DND-41 (cell line): ENCODE measurements at regions not wholly inside any gene's neighbourhood (a gene's known extent, or its start where the extent isn't known, plus 50 kb on each side); places are given as distances from the start of the nearest gene placed in this dataset.

Source experiments
- ATAC-seq: fragments of 200-7000 bp; cut with Tn5 transposase; 3 replicates; pipeline ENCODE4 v1.9.1; 2021; ENCODE audit warnings: low read depth; ENCODE audit not compliant: insufficient read depth
- DNase-seq: peaks from one replicate; pipeline ENCODE4 v3.0.0-alpha.2; 2020
- H2AFZ ChIP-seq: 2 replicates; pipeline ENCODE4 v1.6.0; 2012; ENCODE audit warnings: low read depth, low read length
- H3K27ac ChIP-seq: 2 replicates; pipeline ENCODE4 v1.5.1; 2012; ENCODE audit warnings: low read length, inconsistent platforms
- H3K27me3 ChIP-seq: fragments of 200-600 bp; sonication (generic); 2 replicates; pipeline ENCODE4 v1.6.0; 2012; ENCODE audit warnings: low read length, mild to moderate bottlenecking, inconsistent platforms; ENCODE audit not compliant: insufficient read depth, poor library complexity
- H3K36me3 ChIP-seq: 2 replicates; pipeline ENCODE4 v1.5.1; 2012; ENCODE audit warnings: low read length, inconsistent platforms; ENCODE audit not compliant: insufficient read depth
- H3K4me1 ChIP-seq: 2 replicates; pipeline ENCODE4 v1.5.1; 2012; ENCODE audit warnings: mild to moderate bottlenecking, low read length; ENCODE audit not compliant: insufficient read depth
- H3K4me2 ChIP-seq: 2 replicates; pipeline ENCODE4 v1.6.0; 2012; ENCODE audit warnings: mild to moderate bottlenecking, moderate library complexity, low read length, inconsistent platforms; ENCODE audit not compliant: insufficient read depth
- H3K4me3 ChIP-seq, 2 experiments: fragments of 200-600 bp in 1 of 2; shearing (Covaris generic) in 1 of 2; 2 replicates each; pipeline ENCODE4 v1.5.1; 2012 to 2016; ENCODE audit warnings: inconsistent platforms in 2 of 2, low read length in 2 of 2, mild to moderate bottlenecking in 2 of 2, low read depth in 1 of 2, moderate library complexity in 1 of 2
- H3K79me2 ChIP-seq: 2 replicates; pipeline ENCODE4 v1.6.0; 2012; ENCODE audit warnings: low read length, inconsistent platforms; ENCODE audit not compliant: insufficient read depth
- H3K9ac ChIP-seq: 2 replicates; pipeline ENCODE4 v1.6.0; 2012; ENCODE audit warnings: low read depth, mild to moderate bottlenecking, inconsistent platforms, low read length, moderate library complexity
- H3K9me3 ChIP-seq: 2 replicates; pipeline ENCODE4 v1.5.1; 2012; ENCODE audit warnings: low read length, moderate library complexity, mild to moderate bottlenecking, inconsistent platforms; ENCODE audit not compliant: insufficient read depth, severe bottlenecking
- H4K20me1 ChIP-seq: 2 replicates; pipeline ENCODE4 v1.6.0; 2012; ENCODE audit warnings: low read length; ENCODE audit not compliant: insufficient read depth
- EZH2 ChIP-seq: IDR thresholded peaks from 3 replicates; pipeline ENCODE4 v1.6.1; 2012; ENCODE audit warnings: borderline replicate concordance, low read depth, mild to moderate bottlenecking, moderate library complexity, low read length, inconsistent platforms; ENCODE audit not compliant: severe bottlenecking
- TF ChIP-seq, protein P1 (sequence below): IDR thresholded peaks from 2 replicates; pipeline ENCODE4 v1.5.1; 2012; ENCODE audit warnings: borderline replicate concordance, low read length, moderate library complexity, mild to moderate bottlenecking; ENCODE audit not compliant: poor library complexity, severe bottlenecking; ENCODE audit errors: extremely low read depth

DNA sequence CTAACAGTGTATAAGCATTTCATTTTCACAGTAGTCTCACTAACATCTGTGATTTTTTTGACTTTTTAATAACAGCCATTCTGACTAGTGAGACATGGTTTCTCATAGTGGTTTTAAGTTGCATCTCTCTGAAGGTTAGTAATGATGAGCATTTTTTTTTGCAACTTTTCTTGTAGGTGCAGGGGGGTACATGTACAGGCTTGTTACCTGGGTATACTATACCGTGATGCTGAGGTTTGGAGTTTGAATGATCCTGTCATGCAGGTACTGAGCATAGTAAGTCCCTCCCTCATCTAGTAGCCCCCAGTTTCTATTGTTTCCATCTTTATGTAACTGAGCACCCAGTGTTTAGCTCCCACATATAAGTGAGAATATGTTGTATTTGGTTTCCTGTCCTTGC lies 444.6 kb upstream of the DAB2 start:
- H3K79me2 ChIP-seq = no peaks in the 10 kb centered on the region
- H2AFZ ChIP-seq = no peak overlapping the region
- H3K4me2 ChIP-seq = no peak overlapping the region
- no peaks in the 10 kb centered on the region for H3K4me1 ChIP-seq
- no peaks in the 10 kb centered on the region for H3K36me3 ChIP-seq
- H3K4me3 ChIP-seq = no peak overlapping the region
- no peak overlapping the region for H3K27ac ChIP-seq
- no peaks in the 10 kb centered on the region for H4K20me1 ChIP-seq
- no peaks in the 10 kb centered on the region for H3K27me3 ChIP-seq
- DNase-seq (no peak), ATAC-seq (no peak)
- TF ChIP-seq EZH2 = no peak
- TF ChIP-seq, protein P1, sequence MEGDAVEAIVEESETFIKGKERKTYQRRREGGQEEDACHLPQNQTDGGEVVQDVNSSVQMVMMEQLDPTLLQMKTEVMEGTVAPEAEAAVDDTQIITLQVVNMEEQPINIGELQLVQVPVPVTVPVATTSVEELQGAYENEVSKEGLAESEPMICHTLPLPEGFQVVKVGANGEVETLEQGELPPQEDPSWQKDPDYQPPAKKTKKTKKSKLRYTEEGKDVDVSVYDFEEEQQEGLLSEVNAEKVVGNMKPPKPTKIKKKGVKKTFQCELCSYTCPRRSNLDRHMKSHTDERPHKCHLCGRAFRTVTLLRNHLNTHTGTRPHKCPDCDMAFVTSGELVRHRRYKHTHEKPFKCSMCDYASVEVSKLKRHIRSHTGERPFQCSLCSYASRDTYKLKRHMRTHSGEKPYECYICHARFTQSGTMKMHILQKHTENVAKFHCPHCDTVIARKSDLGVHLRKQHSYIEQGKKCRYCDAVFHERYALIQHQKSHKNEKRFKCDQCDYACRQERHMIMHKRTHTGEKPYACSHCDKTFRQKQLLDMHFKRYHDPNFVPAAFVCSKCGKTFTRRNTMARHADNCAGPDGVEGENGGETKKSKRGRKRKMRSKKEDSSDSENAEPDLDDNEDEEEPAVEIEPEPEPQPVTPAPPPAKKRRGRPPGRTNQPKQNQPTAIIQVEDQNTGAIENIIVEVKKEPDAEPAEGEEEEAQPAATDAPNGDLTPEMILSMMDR = no peak
- H3K9me3 ChIP-seq = peaks cover 5% of the 10 kb centered on the region
- H3K9ac ChIP-seq = no peak overlapping the region

DNA sequence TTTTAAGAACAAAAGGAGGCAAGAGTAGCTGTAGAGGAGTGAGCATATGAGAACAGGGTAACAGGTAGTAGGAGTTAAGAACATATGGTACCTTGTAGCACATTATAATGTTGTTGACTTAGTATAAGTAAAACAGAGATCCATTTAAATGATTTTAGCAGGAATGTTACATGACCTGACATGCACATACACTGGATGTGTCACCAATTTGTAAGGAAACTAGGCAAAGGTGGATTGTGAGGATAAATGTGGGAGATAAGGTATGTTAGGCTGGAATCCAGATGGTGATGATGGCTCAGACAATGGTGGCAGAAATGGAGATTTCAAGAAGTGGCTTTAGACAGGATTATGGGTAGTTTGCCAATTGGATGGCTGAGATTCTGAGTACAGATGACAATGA lies 443.1 kb upstream of the DAB2 start:
- H3K36me3 ChIP-seq = no peaks in the 10 kb centered on the region
- ATAC-seq (no peak), DNase-seq (no peak)
- TF ChIP-seq EZH2 = no peak
- TF ChIP-seq, protein P1 = no peak
- no peaks in the 10 kb centered on the region for H4K20me1 ChIP-seq
- H3K4me3 ChIP-seq = no peak overlapping the region
- H2AFZ ChIP-seq = no peak overlapping the region
- H3K79me2 ChIP-seq = no peaks in the 10 kb centered on the region
- H3K27ac ChIP-seq = no peak overlapping the region
- no peak overlapping the region for H3K4me2 ChIP-seq
- H3K9me3 ChIP-seq = peaks cover 5% of the 10 kb centered on the region
- no peaks in the 10 kb centered on the region for H3K27me3 ChIP-seq
- H3K9ac ChIP-seq = no peak overlapping the region
- H3K4me1 ChIP-seq = no peaks in the 10 kb centered on the region

DNA sequence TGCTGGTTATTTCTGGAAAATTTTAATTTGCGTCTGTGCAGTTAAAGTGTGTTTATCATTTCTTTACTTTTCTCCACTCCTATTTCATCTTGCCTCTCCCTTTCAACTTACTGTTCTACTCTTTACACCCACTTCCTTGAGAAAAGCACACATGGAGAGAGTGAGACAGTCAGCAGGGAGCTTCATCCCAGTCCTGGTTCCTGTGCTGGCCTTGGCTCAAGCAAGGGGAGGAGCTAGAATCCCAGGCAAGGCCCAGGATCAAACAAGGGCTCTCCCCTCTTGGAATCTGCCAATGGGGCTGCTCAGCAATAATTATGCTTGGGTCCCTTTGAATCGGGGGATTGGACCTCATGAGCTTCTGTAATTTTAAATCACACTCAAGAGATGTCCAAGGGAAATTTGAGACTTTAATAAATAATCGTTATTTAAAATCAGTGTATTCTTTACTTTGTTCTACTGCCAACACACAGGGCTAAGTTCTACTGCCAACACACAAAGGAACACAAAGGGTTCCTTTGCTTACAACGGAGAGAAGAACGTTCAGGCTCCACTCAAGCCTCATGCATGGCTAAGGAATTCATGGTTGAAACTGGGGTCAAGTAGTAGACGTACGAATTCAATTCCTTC lies 439.3 kb upstream of the DAB2 start:
- Histone ChIP-seq H2AFZ (no peak overlapping the region), H3K4me3 (no peak overlapping the region)

More for the DNA sequence above, 439.3 kb upstream of the DAB2 start:
- Histone ChIP-seq H3K9ac (no peak overlapping the region), H3K9me3 (no peaks in the 10 kb centered on the region), H3K36me3 (no peaks in the 10 kb centered on the region), H3K4me1 (no peaks in the 10 kb centered on the region), H3K79me2 (no peaks in the 10 kb centered on the region), H3K27ac (no peak overlapping the region), H3K27me3 (no peaks in the 10 kb centered on the region), H4K20me1 (no peaks in the 10 kb centered on the region), H3K4me2 (no peak overlapping the region)
- no peak for DNase-seq
- no peak for ATAC-seq
- no peak for TF ChIP-seq EZH2
- TF ChIP-seq, protein P1 = no peak
